ENCODE measurements at regions not wholly inside any gene's neighbourhood (a gene's known extent, or its start where the extent isn't known, plus 50 kb on each side); places are given as distances from the start of the nearest gene placed in this dataset.
"Not testable (repeated sequence)": the region's sequence is repeated elsewhere in the genome, so short reads cannot be mapped to it uniquely, and the experiment has no call there.

- Histone ChIP-seq H3K4me3 (peak overlapping the region; percentile 50), H3K4me2 (peak overlapping the region; percentile 61), H3K27ac (peak overlapping the region; percentile 35 to 81; a peak in 3 of 6 replicates)
- CTCF ChIA-PET, POLR2A ChIA-PET, H3K4me1 ChIP-seq, FAIRE-seq, H3K9me3 ChIP-seq: not testable (repeated sequence)
- WGBS (ENCODE audit: missing lambda C conversion rate), result 0% methylated on average over 8 of the region's 37 CpGs
- ATAC-seq, result peak; percentile 99 to 100
- 0 out of 2 replicates have a peak, but pooled peaks have one; percentile 34 for TF ChIP-seq KDM5A (IDR thresholded peaks at IDR 0.05)
- 0 out of 2 replicates have a peak, but pooled peaks have one; percentile 22 for TF ChIP-seq PHF8 (IDR thresholded peaks at IDR 0.05; ENCODE audit: borderline replicate concordance, low read depth)
- DNase-seq (ENCODE audit: low read depth in 1 of 2, low spot score in 1 of 2), result peak; percentile 41 to 91
These were observed 183.4 kb downstream of the LIPI start for GRCh38 chr21:14027235-14027869.

GRCh38 chr21:14020108-14020507 lies 190.6 kb downstream of the LIPI start:
- H3K4me1 ChIP-seq; POLR2A ChIA-PET; ATAC-seq; H3K27ac ChIP-seq; DNase-seq (ENCODE audit: low read depth in 1 of 2, low spot score in 1 of 2); H3K9me3 ChIP-seq; H3K4me3 ChIP-seq; H3K4me2 ChIP-seq; FAIRE-seq; CTCF ChIA-PET: not testable (repeated sequence)
- 19% methylated on average over 2 of the region's 2 CpGs for WGBS (ENCODE audit: missing lambda C conversion rate)

GRCh38 chr21:14015841-14016240 lies 194.9 kb downstream of the LIPI start:
- POLR2A ChIA-PET, result not testable (repeated sequence)

GRCh38 chr21:14013623-14014498 lies 196.9 kb downstream of the LIPI start:
- ATAC-seq, POLR2A ChIA-PET: not testable (repeated sequence)

More at GRCh38 chr21:14015841-14016240, 194.9 kb downstream of the LIPI start:
- ATAC-seq; H3K4me1 ChIP-seq; DNase-seq (ENCODE audit: low read depth in 1 of 2, low spot score in 1 of 2); H3K4me3 ChIP-seq; FAIRE-seq; CTCF ChIA-PET; H3K27ac ChIP-seq; H3K9me3 ChIP-seq; H3K4me2 ChIP-seq: not testable (repeated sequence)
- WGBS (ENCODE audit: missing lambda C conversion rate), result 67% methylated on average over 4 of the region's 7 CpGs

GRCh38 chr21:14013056-14013603 lies 197.6 kb downstream of the LIPI start:
- no peak overlapping the region for H3K4me3 ChIP-seq
- TF ChIP-seq HOXB13 (CRISPR knock-in tag; IDR thresholded peaks at IDR 0.05; ENCODE audit: low read depth) (no peak), CEBPB (IDR thresholded peaks at IDR 0.05) (no peak), KDM5A (IDR thresholded peaks at IDR 0.05) (no peak), HDAC2 (IDR thresholded peaks at IDR 0.05) (no peak), ZNF302 (CRISPR knock-in tag; IDR thresholded peaks at IDR 0.05) (no peak), EHF (CRISPR knock-in tag; IDR thresholded peaks at IDR 0.05) (no peak), RNF2 (IDR thresholded peaks at IDR 0.05; ENCODE audit: borderline replicate concordance, low read depth) (no peak), RAD21 (conservative IDR thresholded peaks at IDR 0.05 in 1 of 2, IDR thresholded peaks at IDR 0.05 in 1 of 2) (no peak), E2F6 (IDR thresholded peaks at IDR 0.05; ENCODE audit: borderline replicate concordance, low read depth) (no peak), ATOH8 (CRISPR knock-in tag; IDR thresholded peaks at IDR 0.05; ENCODE audit: low read depth) (no peak), CHD4 (IDR thresholded peaks at IDR 0.05; ENCODE audit: borderline replicate concordance) (no peak), MYC (IDR thresholded peaks at IDR 0.05; ENCODE audit: borderline replicate concordance, low read length) (no peak), NFE2L2 (conservative IDR thresholded peaks at IDR 0.05; ENCODE audit: low read length) (no peak), NR3C1 (IDR thresholded peaks at IDR 0.05) (no peak), RCOR1 (IDR thresholded peaks at IDR 0.05; ENCODE audit: low read depth, low read length) (no peak), ESRRA (IDR thresholded peaks at IDR 0.05; ENCODE audit: borderline replicate concordance, low read length) (no peak), ZC3H11A (IDR thresholded peaks at IDR 0.05) (no peak), EP300 (IDR thresholded peaks at IDR 0.05) (no peak), SREBF2 (IDR thresholded peaks at IDR 0.05) (no peak), HEYL (CRISPR knock-in tag; IDR thresholded peaks at IDR 0.05) (no peak)
- no CpG with 5 or more reads among the region's 10 CpGs for WGBS (ENCODE audit: missing lambda C conversion rate)
- ATAC-seq (no peak), FAIRE-seq (no peak), DNase-seq (ENCODE audit: low read depth in 1 of 2, low spot score in 1 of 2) (no peak)
- no peak overlapping the region for H3K4me2 ChIP-seq
- CTCF ChIA-PET, result no interaction called here
- POLR2A ChIA-PET, result no interaction called here
- no peaks in the 10 kb centered on the region for H3K4me1 ChIP-seq
- H3K27ac ChIP-seq, result no peak overlapping the region
- no peaks in the 10 kb centered on the region for H3K9me3 ChIP-seq

More at GRCh38 chr21:14013623-14014498, 196.9 kb downstream of the LIPI start:
- FAIRE-seq; H3K27ac ChIP-seq; H3K4me1 ChIP-seq; H3K4me2 ChIP-seq; H3K4me3 ChIP-seq; CTCF ChIA-PET; DNase-seq (ENCODE audit: low read depth in 1 of 2, low spot score in 1 of 2); H3K9me3 ChIP-seq: not testable (repeated sequence)
- WGBS (ENCODE audit: missing lambda C conversion rate), result no CpG with 5 or more reads among the region's 18 CpGs
